ENCODE measurements at regions not wholly inside any gene's neighbourhood (a gene's known extent, or its start where the extent isn't known, plus 50 kb on each side); places are given as distances from the start of the nearest gene placed in this dataset.
"Not testable (repeated sequence)": the region's sequence is repeated elsewhere in the genome, so short reads cannot be mapped to it uniquely, and the experiment has no call there.

DNA sequence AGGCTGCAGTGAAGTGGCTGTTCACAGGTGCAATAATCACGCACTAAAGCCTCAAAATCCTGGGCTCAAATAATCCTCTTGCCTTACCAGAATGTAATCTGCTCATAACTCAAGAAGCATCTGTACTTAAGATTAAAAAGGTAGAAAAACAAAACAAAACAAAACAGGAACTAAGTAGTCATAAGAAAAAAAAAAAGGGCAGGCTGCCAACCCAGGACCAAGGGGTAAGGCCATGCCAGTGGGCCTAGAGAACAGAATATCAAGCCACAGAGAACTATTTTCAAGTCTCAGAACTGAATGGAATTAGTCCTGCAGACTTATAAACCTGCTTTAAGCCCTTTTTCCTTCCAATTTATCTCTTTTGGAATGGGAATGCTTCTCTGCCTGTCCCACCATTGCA is 64.8 kb upstream of the TBC1D3K start:
- no peak for DNase-seq

DNA sequence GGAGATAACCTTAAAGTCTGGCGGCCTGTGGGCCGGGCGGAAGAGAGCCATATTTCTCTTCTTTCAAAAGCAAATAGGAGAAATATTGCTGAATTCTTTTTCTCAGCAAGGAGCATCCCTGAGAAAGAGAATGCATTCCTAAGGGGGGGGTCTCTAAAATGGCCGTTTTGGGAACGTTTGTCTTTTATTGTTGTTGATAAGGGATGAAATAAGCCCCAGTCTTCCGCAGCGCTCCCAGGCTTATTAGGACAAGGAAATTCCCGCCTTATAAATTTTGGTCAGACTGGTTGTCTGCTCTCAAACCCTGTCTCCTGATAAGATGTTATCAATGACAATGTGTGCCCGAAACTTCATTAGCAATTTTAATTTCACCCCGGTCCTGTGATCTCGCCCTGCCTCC is 65.8 kb upstream of the TBC1D3K start:
- DNase-seq = not testable (repeated sequence)

DNA sequence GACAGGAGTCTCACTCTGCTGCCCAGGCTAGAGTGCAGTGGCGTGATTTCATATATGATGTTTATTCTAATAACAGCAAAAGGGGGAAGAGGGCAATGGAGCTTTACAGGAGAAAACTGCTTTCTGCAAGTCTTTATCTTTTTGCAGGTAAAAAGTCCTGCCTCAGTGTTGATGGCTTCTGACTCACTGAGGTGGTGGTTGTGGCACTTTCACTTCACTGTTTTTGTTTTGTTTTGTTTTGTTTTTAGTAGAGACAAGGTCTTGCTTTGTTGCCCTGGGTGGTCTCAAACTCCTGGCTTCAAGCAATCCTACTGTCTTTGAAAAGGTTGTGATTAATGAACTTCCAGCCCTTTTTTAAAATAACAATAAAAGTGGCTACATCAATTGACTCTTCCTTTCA is 68.0 kb upstream of the TBC1D3K start:
- no peak for DNase-seq

DNA sequence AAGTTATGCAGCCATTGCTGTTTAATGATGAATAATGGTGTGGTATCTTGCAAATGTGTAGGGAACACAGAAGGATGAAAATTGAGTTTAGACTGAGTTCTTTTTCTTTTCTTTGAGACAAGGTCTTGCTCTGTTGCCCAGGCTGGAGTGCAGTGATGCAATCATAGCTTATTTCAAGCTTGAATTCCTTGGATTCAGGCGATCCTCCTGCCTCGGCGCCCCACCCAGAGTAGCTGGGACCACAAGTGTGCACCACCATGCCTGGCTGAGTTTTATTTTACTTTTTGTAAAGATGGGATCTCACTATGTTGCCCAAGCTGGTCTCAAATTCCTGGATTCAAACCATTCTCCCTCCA is 74.6 kb upstream of the TBC1D3K start:
- no peak for DNase-seq

DNA sequence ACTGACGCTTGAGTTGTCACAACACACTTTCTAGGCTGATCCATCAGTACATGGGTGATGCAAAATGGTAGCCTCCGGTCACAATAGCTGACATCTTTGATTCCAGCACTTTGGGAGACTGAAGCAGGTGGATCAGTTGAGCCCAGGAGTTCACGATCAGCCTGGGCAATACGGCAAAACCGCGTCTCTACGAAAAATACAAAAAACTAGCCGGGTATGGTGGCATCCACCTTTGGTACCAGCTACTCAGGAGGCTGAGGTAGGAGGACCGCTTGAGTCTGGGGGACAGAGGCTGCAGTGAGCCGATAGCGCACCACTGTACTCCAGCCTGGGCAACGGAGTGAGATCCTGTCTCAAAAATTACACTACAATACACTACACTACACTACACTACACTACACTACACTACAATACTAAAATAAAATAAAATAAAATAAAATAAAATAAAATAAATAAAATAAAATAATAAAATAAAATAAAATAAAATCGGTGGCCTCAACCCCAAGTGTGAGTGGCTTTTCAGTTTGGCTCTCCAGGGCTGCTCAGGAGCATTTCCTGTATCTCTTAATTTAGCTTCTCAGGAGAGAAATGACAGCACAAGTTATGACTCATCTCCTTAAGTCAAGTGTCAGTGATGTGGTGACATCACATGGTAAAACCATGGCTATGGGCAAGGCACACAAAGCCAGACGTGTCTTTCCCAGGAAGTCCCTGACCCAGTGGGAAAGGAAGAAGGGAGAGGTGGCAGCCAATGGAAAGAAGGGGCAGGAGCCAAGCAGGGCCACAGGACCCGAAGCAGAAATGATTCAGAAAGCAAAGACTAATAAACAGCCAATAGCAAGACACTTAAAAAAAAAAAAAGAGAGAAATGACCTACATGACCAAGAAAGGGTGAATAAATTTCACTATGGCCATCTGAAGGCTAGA is 75.3 kb upstream of the TBC1D3K start:
- DNase-seq = peak; percentile 8

DNA sequence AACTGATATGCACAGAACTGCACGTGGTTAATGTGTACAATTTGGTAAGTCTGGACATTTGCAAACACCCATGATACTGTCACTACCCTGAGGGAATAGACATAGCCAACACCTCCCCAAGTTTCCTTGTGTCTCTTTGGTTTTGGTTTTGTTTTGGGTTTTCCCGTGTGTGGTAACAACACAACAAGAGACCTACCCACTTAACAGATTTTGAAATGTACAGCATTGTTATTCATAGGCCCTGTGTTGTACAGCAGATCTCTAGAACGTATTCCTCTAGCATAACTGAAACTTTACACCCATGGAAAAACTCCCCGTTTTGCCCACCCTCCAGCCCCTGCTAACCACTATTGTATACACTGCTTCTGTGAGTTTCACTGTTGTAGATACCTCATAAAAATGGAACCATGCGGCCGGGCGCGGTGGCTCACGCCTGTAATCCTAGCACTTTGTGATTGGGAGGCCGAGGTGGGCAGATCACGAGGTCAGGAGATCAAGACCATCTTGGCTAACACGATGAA is 76.3 kb upstream of the TBC1D3K start:
- no peak for DNase-seq

DNA sequence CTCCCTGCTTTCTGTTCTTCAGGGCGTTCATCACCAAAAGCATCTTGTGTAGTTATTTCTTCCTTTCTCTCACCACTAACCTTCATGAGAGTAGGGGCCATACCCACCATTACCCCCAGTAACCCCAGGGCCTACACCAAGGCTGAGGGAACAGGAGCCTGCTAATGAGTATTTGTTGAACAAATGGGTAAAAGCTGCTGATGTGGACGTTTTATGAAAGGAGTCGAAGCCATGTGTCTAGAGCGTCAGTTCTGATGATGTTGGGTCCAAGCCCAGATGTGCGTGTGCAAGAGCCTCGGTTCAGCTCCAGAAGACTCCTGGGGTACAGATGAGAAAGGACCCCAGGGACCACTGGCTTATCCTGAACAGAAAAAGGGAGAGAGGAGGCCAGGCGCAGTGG is 77.1 kb upstream of the TBC1D3K start:
- no peak for DNase-seq

DNA sequence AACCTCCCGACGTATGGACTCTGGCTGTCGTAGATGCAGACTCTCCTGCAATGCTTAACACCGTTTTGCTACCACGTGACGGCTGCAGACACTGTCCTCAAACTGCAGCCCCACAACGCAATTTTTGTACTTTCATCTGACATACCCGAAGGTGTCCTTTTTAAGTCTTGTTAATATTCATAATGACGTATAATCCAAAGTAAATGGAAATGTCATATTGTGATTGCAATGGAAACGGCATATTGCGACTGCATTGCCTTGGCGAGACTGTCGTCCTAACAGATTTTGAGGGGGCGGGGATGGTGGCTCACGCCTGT is 79.3 kb upstream of the TBC1D3K start:
- no peak for DNase-seq

DNA sequence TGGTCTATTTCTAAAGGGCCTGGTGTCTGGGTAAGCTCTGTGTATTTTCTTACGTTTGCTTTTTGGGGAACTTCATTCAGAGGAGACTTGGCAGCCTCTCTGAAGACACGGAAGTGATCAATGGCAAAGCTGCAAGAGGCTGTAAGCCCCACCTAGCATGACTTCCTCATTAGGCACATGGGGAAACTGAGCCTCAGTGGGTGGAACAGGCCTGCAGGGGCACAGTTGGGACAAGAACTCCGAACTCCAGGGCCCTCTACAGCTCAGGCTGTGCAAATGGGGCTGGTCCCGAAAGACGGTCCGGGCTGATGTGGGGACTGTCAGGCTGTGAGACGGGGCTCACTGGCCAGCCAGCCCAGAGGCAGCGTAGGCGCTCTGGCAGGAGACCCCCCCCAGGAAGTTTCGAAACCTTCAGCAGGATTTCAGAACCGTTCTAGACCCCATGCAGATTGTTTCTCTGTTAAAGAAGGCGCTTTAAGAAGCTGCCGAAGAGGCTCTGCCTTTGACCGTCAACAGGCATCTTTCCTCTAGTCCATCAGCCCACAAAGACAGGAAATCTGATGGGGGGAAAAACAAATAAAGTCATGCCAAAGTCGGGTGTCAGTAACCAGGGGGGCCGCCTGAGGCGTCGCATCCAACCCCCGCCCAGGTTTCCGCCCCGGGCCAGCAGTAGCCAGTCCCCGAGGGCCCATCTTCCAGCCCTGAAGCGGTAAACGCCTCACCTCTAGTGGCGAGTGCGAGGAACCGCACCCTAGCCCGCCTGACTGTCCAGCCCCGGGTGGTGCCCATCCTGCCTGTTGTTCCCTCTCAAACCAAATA is 79.8 kb upstream of the TBC1D3K start:
- DNase-seq = peak; percentile 39

DNA sequence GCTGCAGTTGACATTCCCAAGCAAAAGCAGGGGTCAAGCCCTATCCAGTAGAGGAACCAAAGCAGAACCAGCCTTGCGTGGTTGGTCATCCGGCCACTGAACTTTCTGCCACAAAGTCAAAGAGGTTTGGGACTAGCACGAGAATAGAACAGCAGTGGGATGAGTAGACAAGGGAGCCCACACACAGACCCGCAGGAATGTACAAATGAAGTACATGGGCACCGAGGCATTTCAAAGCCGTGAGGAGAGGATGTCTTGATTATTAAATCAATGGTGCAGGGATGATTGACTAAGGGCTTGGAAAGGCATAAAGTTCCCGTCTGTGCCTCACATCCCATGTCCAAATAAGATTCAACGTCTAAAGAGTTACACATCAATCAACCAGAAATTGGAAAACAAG is 81.8 kb upstream of the TBC1D3K start:
- no peak for DNase-seq

DNA sequence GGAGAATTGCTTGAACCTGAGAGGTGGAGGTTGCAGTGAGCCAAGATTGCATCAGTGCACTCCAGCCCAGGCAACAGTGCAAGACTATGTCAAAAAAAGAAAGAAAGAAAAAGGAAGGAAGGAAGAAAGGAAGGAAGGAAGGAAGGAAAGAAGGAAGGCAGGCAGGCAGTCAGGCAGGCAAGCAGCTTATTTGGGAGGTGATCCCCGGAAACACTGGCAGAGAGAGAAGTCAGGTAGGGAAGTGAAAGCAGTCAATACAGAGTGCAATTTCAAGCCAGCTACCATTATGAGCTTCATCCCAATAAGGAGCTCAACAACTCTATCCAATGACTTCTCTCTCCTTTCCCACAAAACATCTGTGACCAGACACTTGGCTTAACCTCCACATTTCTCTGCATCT is 83.0 kb upstream of the TBC1D3K start:
- no peak for DNase-seq

DNA sequence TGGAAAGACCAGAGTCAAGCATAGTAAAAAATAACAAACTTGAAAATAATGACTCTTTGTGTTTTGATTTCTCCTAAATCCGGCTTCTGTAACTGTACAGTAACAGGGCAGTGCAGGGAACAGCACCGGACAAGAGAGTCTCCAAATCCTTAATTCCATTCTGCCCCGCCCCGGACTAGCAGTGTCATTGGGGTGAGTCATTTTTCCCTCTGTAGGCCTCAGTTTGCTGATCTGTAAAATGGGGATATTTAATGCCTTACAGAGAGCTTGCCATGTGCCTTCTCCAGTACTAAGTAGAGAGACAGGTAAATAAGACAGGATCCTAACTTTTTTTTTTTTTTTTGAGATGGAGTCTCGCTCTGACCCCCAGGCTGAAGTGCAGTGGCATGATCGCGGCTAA is 83.6 kb upstream of the TBC1D3K start:
- no peak for DNase-seq

DNA sequence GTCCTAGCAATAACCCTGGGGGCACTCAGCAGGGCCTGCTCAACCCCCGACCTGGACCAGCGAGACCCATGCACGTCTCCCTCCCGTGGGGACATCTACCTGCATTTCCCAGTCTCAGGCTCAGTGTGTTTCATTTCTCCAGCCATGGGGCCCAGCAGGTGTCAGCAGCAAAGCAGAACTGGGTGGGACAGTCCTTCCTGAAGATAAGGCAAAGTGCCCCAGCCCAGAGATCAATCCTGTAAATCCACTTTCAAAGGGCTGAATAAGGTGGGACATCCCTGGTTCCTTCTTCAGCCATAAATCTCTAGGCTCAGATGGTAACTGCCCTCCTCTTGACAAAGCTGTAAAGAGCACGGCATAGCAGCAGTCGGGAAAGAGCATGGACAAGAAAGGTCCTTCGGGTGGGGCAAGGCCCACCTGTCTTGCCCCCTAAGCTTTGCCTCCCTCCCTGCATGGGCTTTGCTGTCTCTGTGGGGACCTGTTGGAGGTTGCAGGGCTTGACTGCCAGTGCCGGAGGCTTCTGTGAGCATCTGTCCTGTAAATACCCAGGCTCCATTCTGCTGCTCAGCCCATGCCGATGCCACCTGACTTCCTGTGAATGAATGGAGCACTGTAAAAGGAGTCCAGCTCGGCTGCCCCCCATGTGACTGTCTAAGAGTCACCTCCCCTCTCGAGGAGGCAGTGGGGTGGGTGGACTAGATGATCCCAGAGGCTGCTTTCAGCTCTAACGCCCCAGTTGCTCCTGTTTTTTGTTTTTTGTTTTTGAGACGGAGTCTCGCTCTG is 84.8 kb upstream of the TBC1D3K start:
- DNase-seq = no peak

DNA sequence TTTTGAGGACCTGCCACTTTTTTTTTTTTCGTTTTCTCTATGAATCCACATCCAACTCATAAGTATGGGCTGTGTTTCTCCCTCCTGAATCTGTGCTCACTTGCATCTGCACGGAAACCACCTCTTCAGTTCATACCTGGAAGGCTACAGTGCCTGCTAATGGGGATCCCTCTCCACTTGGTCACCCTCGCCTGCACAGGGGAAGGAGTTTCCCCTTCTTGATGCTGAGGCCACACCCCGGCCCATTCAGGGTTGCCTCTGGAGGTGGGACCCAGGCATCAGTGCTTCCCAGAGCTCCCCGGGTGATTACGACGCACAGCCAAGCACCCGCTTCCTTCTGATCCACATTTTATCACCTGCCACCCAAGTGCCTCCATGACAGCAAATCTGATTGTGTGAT is 85.9 kb upstream of the TBC1D3K start:
- DNase-seq = no peak

DNA sequence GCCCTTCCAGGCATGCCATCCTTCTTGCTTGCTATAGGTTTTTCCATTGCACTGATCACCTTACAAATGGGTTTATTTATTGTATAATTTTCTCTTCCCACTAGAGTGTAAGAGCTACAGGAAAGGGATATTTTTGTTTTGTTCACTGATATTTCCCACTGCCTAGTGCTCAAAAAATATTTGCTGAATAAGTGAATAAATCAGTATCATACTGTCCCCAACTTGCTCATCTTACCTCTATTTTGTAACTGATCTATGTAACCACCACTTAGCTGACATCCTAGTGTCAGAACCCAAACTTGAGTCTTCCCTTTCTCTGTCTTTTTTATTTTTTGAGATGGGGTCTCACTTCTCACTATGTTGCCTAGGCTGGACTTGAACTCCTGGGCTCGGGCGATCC is 87.6 kb upstream of the TBC1D3K start:
- no peak for DNase-seq

DNA sequence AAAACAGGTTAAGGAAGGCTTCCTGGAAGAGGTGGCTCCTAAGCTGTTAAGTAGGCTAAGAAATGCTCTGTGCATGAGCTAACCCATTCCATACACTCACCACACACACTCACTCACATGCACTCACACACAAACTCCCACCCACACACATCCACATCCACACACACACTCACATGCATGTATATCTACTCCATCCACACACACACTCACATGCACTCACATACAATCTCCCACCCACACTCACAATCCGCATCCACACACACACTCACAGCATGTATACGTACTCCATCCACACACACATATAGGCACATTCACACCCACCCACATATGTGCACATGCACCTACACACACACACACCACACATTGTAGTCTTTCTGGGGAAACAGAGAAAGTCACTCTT is 89.3 kb upstream of the HNF1B start:
- DNase-seq = no peak

DNA sequence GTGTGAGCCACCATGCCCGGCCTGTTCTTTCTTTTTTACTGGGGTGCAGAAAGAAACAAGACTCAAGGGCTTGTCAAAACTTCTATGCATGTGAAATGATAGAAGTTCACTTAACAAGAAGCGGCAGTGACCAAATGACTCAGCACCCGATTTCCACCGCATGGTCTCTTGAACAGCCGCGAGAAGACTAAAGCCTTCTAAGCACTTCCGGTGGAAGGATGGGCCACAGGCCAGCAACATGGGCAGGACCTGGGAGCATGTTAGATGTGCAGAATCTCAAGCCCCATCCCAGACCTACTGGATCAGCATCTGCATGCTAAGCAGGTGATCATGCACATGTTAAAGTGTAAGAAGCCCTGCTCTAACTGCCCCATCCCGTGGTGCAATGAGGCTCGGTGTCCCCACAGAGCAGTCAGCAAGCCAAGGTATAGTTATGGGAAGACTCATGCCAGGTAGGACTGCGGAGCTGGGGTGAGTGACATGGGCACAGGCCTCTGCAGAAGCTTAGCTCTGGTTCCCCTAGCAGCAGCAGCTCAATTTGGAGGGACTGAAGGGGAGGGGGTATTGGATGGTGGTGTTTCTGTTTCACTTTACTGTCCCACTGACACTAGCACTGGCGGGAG is 88.5 kb upstream of the HNF1B start:
- DNase-seq = no peak

DNA sequence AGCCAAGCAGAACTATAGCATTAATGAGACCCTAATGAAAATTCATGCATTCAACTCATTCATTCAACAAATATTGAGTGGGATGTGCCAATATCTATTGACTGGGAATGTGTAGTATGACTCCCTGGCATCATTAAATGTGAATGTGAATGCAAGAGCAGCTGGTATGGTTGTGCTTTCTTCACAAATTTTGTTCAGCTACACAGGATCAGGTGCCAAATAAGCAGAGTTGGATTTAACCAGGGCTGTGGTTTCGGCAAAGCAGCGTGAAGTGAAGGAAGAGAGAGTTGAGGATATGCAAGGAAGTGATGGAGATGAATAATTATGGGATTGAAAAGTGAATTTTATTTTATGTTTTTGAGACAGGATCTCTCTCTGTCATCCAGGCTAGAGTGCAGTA is 87.1 kb upstream of the HNF1B start:
- no peak for DNase-seq

DNA sequence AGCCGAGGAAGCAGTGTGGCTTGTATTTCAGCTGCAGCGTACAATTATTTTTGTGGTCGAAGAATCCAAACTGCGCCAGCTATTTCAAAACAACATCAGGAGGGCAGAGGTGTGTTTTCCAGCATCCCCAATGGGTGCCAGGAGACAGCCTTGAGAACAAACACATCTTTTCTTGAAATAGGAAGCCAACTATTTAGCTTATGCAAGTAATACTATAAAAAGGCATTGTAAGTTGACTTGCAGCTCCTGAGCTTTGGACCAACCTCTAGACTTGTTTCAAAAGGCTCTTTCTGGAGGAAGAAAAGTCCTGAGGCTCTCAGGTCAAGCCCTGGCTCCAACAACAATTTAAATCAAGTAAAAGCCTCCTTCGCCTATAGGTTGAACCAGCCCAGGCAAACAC is 86.6 kb upstream of the HNF1B start:
- DNase-seq = no peak

DNA sequence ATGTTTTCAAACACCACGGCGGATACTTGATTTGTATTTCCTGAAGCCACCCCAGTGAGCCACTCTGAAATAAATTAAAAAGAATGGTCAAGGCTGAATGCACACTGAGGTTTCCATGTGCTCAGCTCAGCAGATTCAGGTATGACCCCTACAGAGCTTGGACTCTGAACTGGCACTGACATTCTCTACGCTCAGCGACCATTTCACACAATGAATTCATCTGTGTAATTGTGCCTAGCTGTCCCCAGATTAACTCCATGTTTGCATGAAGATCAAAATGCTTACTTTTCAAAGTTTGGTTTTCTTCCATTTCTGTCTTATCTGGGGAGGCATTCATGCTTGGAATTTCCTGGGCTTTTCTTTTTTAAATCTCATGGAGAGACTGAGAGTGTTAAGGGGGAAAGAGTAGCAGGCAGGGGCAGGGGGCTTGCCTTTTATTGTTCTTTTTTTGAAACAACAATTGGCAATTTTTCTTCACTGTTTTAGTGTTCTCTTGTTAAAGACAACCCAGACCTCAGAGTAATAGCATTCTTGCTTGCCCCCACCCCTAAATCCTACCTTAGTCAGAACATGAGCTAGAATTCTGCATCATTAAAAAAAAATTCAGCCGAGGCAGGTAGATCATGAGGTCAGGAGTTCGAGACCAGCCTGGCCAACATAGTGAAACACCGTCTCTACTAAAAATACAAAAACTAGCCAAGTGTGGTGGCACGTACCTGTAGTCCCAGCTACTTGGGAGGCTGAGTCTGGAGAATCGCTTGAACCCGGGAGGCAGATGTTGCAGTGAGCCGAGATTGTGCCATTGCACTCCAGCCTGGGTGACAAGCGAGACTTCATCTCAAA is 85.5 kb upstream of the HNF1B start:
- DNase-seq = no peak

DNA sequence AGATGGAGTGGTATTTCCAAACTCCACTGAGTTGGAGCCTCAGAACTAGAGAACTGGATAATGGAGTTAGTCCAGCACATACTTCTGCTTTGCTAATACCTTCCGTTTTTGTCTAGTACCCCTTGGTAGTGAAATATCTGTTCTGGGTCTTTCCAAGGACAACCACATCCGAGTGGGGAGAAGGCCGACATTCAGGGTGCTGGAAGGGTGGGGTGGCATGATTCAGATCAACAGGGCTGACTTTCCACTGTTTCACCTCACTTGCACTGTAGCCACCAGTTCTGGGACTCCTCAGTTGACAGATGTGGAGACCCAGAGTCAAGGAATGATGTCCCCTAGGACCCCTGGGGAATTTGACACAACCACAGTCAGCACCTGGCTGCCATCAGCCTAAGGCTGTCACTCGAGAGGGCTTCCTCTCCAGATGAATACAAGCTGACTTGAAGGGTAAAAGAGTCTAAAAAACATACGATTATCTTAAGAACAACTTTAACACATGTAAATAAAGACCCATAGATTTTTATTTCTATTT is 84.8 kb upstream of the HNF1B start:
- DNase-seq = no peak

DNA sequence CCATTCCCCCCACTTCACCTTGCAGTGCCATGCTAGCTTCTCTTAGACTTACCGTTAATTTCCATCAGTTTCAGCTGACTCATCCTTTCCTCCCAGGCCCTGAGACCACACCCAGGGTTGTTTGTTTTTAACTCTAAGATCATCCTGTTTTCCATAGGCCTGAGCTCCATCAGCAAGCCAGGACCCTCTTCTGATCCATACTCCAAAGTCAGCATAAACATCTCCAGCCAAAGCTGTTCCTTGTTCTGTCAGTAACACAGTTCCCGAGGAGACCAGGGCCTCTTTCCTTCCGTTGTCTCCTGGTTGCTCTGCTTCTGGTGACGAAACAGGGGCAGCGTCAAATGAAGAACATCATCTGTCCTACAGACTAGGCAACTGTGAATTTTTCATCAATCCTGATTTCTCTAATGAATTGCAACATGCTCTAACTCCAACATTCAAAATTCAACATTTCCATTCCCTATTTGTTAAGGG is 83.8 kb upstream of the HNF1B start:
- DNase-seq = no peak

Measured in CD4-positive, alpha-beta T cell treated with Interleukin-12 subunit alpha and Interleukin-12 subunit beta, for 1 hour (primary cell).